Prostate gland (tissue), 2 donors: ENCODE measurements at regions not wholly inside any gene's neighbourhood (a gene's known extent, or its start where the extent isn't known, plus 50 kb on each side); places are given as distances from the start of the nearest gene placed in this dataset.

Source experiments
- POLR2A ChIP-seq: fragments of 450-650 bp; IDR thresholded peaks from one replicate; pipeline ENCODE4 v1.6.1; 2016; ENCODE audit warnings: antibody characterized with exemption, mild to moderate bottlenecking
- POLR2AphosphoS5 ChIP-seq: sonication (generic); formaldehyde crosslinking; IDR thresholded peaks from one replicate; pipeline ENCODE4 v1.6.1; 2017; ENCODE audit warnings: antibody characterized with exemption
- TF ChIP-seq, protein P1 (sequence below), 4 experiments: fragments of 200-600 bp in 2 of 4; fragments of 450-650 bp in 2 of 4; sonication (generic) in 2 of 4; IDR thresholded peaks; 1 replicate in 3 of 4; 2 replicates in 1 of 4; pipeline ENCODE4 v1.5.1; 2016 to 2019; ENCODE audit warnings: antibody characterized with exemption in 4 of 4, mild to moderate bottlenecking in 2 of 4, moderate library complexity in 2 of 4

DNA sequence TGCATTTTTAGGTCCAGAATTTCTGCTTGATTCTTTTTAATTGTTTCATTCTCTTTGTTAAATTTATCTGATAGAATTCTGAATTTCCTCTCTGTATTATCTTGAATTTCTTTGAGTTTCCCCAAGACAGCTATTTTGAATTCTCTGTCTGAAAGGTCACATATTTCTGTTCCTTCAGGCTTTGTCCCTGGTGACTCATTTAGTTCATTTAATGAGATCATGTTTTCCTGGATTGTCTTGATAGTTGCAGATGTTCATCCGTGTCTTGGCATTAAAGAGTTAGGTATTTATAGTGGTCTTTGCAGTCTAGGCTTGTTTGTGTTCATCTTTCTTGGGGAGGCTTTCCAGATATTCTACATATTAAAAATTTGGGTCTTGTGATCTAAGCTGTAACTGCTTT, 694.8 kb upstream of the CCDC179 start:
- TF ChIP-seq, protein P1, sequence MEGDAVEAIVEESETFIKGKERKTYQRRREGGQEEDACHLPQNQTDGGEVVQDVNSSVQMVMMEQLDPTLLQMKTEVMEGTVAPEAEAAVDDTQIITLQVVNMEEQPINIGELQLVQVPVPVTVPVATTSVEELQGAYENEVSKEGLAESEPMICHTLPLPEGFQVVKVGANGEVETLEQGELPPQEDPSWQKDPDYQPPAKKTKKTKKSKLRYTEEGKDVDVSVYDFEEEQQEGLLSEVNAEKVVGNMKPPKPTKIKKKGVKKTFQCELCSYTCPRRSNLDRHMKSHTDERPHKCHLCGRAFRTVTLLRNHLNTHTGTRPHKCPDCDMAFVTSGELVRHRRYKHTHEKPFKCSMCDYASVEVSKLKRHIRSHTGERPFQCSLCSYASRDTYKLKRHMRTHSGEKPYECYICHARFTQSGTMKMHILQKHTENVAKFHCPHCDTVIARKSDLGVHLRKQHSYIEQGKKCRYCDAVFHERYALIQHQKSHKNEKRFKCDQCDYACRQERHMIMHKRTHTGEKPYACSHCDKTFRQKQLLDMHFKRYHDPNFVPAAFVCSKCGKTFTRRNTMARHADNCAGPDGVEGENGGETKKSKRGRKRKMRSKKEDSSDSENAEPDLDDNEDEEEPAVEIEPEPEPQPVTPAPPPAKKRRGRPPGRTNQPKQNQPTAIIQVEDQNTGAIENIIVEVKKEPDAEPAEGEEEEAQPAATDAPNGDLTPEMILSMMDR (IDR thresholded peaks at IDR 0.05): no peak
- TF ChIP-seq POLR2AphosphoS5: no peak
- TF ChIP-seq POLR2A: no peak
